Islet of Langerhans (tissue), 1 donor: ENCODE measurements at regions not wholly inside any gene's neighbourhood (a gene's known extent, or its start where the extent isn't known, plus 50 kb on each side); places are given as distances from the start of the nearest gene placed in this dataset.

Experiments used
- FAIRE-seq: peaks from one replicate; lab custom pipeline; 2011; peaks lifted over from hg19 to GRCh38; lab: Jason Lieb, UNC

- no peak for FAIRE-seq
Measured at GRCh38 chr18:28823506-28824182, 646.7 kb upstream of the CDH2 start.

- FAIRE-seq: no peak
Measured at GRCh38 chr18:28820353-28820752, 643.4 kb upstream of the CDH2 start.

- FAIRE-seq: no peak
Measured at GRCh38 chr18:28816155-28816554, 639.2 kb upstream of the CDH2 start.

DNA sequence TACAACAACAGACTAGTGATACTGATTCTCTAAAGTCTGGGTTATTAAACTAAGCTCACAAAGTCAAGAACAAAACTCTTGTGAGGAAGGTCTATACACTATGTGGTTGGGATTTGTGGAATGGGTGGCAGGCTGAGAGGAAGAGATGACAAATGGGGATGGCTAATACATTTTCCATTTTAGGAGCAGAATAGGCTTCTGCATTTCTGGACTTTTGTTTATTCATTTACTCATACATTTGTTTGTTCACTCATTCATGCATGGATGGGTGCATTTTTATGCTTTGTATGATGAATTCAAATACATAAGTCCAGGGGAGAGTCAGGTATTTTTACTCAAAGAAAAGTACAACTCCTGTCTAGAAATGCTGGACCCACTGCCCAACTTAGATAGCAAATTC, 637.4 kb upstream of the CDH2 start:
- no peak for FAIRE-seq

- FAIRE-seq: no peak
Measured at GRCh38 chr18:28808373-28808772, 631.4 kb upstream of the CDH2 start.

DNA sequence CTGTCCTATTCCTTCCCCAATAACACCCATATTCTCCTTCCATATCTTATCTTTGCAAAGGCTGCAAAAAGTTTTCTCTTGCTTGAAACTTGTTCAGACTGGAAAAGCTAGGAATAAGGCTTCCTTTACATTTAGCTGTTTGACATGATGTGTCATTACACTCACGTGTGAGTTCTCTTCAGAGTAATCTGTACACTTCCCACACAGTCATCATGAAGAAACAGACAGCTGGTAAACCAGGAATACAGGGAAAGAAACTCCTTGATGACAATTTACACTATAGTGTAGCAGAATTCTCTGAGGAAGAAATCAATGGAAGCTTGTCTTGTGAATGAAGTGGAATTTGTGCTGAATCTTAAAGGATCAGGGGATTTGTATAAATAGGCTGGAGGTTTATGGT, 628.6 kb upstream of the CDH2 start:
- FAIRE-seq: no peak

GRCh38 chr18:28804512-28805202, 627.7 kb upstream of the CDH2 start:
- no peak for FAIRE-seq

DNA sequence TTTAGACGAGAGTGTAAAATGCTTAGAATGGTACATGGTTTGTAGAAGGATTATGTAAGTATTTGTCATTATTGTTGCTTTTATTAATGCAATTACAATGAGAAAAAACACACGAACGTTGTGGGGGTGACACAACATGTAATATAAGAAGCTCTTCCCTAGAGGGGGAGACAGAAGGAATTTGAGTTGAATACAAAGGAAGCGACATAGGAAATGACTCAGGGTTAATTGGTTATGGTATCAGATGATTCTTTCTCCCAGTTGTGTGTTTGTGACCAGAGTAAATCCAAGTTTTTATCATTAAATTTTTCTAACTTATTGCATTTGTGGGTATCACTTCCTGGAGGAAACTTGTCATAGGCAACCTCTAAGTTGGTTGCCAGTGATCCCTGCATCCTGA, 625.6 kb upstream of the CDH2 start:
- FAIRE-seq: no peak

- FAIRE-seq: no peak
Measured at GRCh38 chr18:28801876-28802275, 624.9 kb upstream of the CDH2 start.

DNA sequence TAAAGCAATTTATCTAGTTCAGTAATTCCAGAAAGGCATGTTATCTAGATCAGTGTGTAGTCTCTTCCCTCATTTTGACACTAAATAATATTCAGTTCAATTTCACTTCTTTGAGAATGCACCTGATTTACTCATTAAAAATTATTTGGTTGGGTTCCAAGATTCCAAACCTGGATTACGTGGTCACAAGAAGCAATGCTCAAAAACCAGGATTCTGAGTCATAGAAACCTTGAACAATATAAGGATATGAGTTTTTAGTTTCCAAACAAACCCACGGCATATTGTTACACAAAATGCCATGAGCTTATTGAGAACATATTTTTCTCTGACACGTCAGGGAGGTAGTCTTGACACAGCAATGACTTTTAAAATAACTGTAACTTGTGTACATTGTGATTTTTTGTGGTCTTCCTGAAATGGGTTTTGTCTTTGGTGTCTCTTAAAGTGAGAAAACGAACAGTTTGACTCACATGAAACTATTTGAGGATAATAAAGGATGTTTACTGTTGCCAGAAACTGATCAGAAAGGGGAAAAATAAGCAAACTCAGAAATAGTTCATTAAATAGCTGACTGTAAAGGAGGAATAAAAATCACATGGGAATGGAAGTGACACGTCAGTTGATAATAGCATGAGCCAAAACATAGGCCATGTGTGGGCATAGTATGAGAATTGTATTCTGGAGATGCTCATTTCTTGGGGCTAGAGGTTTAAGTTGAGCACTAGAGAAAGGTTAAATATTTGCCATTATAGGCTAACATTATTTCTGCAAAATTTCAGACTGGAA, 617.7 kb upstream of the CDH2 start:
- FAIRE-seq: no peak

DNA sequence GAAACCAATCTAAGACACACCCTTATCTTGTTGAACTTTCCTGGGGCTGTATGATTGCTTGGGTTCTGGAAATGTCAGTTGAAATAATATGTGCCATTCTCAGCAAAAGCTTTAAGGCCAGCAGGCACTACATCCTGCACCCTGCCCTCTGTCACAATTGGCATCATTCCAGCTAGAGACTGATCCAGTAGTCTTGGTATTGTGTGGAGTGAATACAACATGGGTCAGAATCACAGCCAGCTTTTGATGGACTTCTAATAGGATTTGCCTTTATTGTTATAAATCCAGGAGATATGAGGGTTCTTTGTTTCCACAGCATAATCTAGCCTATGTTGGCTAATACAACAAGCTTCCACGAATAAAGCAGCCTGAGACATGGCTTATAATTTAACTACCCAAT, 617.0 kb upstream of the CDH2 start:
- FAIRE-seq: no peak

- no peak for FAIRE-seq
Measured at GRCh38 chr18:28792404-28793086, 615.6 kb upstream of the CDH2 start.

GRCh38 chr18:28791101-28791500, 614.2 kb upstream of the CDH2 start:
- FAIRE-seq: no peak

DNA sequence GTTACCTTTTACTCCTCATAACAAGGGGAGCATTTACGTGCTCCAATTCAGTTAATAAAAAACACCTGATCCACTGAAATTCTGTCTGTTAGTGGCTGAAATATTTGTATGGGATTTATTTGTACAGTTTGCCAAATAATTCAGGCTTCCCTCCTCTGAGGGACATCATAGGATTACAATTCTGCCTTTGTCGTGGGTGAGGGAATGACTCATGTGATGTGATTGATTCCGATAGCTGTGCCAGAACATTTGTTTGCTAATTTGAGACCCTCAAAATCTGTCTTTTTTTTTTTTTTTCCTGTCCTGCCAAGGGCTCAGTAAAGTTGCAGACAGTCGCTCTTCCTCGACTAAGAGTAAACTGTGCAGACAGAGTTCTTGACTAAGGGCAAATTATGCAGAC, 612.6 kb upstream of the CDH2 start:
- no peak for FAIRE-seq

DNA sequence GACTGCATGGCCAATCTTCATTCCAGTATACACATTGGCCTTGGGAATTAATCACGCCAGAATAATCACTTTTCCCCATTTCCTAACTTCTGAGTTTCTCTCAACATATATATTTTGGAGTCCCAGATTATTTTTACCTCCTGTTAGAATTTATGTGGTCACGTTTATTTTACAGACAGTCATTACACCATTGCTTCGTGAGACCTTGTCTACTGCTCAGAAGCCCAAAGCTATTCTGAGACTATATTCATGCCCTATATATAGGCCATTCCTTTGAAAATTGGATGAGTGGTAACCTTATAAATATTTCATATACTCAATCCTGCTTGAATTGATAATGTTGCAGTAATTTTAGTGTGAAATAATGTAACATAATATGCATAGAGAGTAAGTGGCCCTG, 610.0 kb upstream of the CDH2 start:
- FAIRE-seq: no peak

- FAIRE-seq: no peak
Measured at GRCh38 chr18:28781616-28782362, 604.9 kb upstream of the CDH2 start.

DNA sequence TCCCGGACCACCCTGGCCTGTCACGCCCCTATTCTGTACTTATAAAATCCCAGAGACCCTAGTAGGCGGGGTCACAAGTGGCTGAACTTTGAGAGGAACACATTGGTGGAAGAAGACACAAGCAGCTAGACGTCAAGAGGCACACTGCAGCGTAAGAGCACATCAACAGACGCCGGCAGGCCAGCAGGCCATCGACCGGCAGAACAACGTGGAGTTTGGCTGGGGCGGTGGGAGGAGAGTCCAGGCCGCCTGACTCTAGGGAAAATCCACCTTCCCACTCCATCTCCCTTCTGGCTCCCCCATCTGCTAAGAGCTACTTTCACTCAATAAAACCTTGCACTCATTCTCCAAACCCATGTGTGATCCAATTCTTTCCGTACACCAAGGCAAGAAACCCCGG, 601.8 kb upstream of the CDH2 start:
- FAIRE-seq: no peak

- FAIRE-seq: no peak
Measured at GRCh38 chr18:28777756-28778155, 600.8 kb upstream of the CDH2 start.

GRCh38 chr18:28771849-28772248, 594.9 kb upstream of the CDH2 start:
- FAIRE-seq: no peak

DNA sequence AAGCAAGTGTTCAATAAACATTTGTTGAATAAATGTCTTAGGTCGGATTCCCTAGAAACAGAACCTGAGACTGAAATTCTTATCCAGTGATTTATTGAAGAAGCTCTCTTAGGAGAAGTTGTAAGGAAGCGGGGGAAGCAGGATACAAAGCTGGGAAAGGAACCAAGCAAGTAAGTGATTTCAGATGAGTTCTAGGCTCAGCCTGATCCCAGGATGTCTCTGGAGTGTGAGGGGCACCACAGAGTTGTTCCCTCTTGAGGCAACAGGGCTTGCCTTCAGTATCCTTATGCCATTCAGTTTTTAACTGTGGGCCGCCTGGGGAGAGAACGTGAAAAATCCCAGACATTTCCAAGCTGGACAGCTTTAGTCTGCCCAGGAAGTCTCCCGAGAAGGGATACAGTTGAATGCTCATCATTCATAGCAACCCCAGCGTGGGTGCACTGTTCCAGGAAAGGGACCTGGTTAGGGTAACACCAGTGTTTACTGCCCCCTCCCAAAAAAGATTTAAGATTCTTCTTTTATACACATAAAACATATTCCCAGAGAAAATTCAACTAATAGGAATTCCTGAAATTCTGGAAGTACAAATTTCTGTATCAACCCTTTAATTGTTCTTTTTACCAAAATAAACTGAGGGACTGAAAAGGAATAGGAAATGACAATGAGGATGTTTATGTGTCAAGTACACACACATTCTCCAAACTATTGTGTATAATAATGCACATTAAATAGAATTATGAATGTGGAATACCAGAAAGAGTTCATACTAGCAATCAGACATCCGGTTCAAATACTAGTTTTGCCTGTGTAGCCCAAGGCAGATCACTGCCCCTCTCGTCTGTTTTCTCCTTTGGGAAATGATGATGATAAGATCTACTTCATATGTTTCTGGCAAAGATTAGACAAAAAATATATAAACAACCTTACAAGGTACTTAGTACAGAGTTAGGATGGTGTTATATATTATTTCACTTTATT, 592.1 kb upstream of the CDH2 start:
- no peak for FAIRE-seq

GRCh38 chr18:28767727-28768211, 590.8 kb upstream of the CDH2 start:
- FAIRE-seq: no peak
